Tibial artery (tissue), 4 donors: ENCODE measurements at regions not wholly inside any gene's neighbourhood (a gene's known extent, or its start where the extent isn't known, plus 50 kb on each side); places are given as distances from the start of the nearest gene placed in this dataset.

Experiments
- DNase-seq, 2 donors: peaks; one replicate each; pipeline ENCODE4 v3.0.0-alpha.2; 2019
- H3K27ac ChIP-seq, 2 donors: fragments of 200-600 bp; sonication (generic) in 1 of 2; 1 replicate in 1 of 2; 2 replicates in 1 of 2; pipeline ENCODE4 v1.5.1; 2018 to 2019; ENCODE audit warnings: mild to moderate bottlenecking in 1 of 2
- H3K27me3 ChIP-seq, 2 donors: fragments of 200-600 bp; sonication (generic) in 1 of 2; one replicate each; pipeline versions ENCODE4 v1.5.1 to v1.6.0; 2016 to 2019
- H3K36me3 ChIP-seq, 3 donors: fragments of 200-600 bp; sonication (generic) in 2 of 3; one replicate each; pipeline ENCODE4 v1.5.1; 2016 to 2019; ENCODE audit warnings: mild to moderate bottlenecking in 2 of 3
- H3K4me1 ChIP-seq, 4 donors: fragments of 200-600 bp; sonication (generic) in 2 of 4; 1 replicate in 3 of 4; 2 replicates in 1 of 4; pipeline ENCODE4 v1.5.1; 2016 to 2019
- H3K4me3 ChIP-seq, 2 donors: fragments of 200-600 bp; sonication (generic) in 1 of 2; 1 replicate in 1 of 2; 2 replicates in 1 of 2; pipeline ENCODE4 v1.5.1; 2018 to 2019; ENCODE audit warnings: mild to moderate bottlenecking in 2 of 2
- H3K9me3 ChIP-seq, 3 donors: fragments of 200-600 bp; sonication (generic) in 1 of 3; one replicate each; pipeline ENCODE4 v1.5.1; 2016 to 2019
- CTCF ChIP-seq, 2 experiments: fragments of 200-600 bp in 1 of 2; fragments of 450-650 bp in 1 of 2; IDR thresholded peaks; one replicate each; pipeline ENCODE4 v1.5.1; 2017 to 2019; ENCODE audit warnings: antibody characterized with exemption in 2 of 2, mild to moderate bottlenecking in 1 of 2, moderate library complexity in 1 of 2
- intact Hi-C: fragments of 100-400 bp; cut with DNase I; formaldehyde crosslinking; loops from one replicate; pipeline ENCODE4 v1.15.0; 2023; ENCODE audit warnings: low total_unique reads

- intact Hi-C loops, result loop anchor here (10.0 kb wide), 1 partner anchor 65 kb away; no protein-coding TSS in a partner anchor
- Histone ChIP-seq H3K27ac (no peak overlapping the region), H3K36me3 (no peaks in the 10 kb centered on the region), H3K27me3 (no peaks in the 10 kb centered on the region), H3K9me3 (no peaks in the 10 kb centered on the region), H3K4me1 (no peaks in the 10 kb centered on the region), H3K4me3 (no peak overlapping the region)
- DNase-seq, result no peak
- no peak for TF ChIP-seq CTCF (IDR thresholded peaks at IDR 0.05)
Observed at GRCh38 chr18:39329496-39330275, 1764.1 kb upstream of the CELF4 start.

GRCh38 chr18:39326772-39327171 lies 1761.2 kb upstream of the CELF4 start:
- no peaks in the 10 kb centered on the region for H3K36me3 ChIP-seq
- intact Hi-C loops, result loop anchor here (10.0 kb wide), 1 partner anchor 62 kb away; no protein-coding TSS in a partner anchor
- H3K27me3 ChIP-seq, result no peaks in the 10 kb centered on the region
- no peak overlapping the region for H3K27ac ChIP-seq
- no peaks in the 10 kb centered on the region for H3K4me1 ChIP-seq
- H3K4me3 ChIP-seq, result no peak overlapping the region
- TF ChIP-seq CTCF (IDR thresholded peaks at IDR 0.05), result no peak
- H3K9me3 ChIP-seq, result no peaks in the 10 kb centered on the region
- DNase-seq, result no peak

GRCh38 chr18:39325973-39326372 lies 1760.4 kb upstream of the CELF4 start:
- Histone ChIP-seq H3K36me3 (no peaks in the 10 kb centered on the region), H3K27me3 (no peaks in the 10 kb centered on the region), H3K4me3 (no peak overlapping the region), H3K27ac (no peak overlapping the region), H3K9me3 (no peaks in the 10 kb centered on the region), H3K4me1 (no peaks in the 10 kb centered on the region)
- TF ChIP-seq CTCF (IDR thresholded peaks at IDR 0.05), result no peak
- intact Hi-C loops, result loop anchor here (10.0 kb wide), 1 partner anchor 61 kb away; no protein-coding TSS in a partner anchor
- DNase-seq, result no peak

- H3K4me3 ChIP-seq, result no peak overlapping the region
- TF ChIP-seq CTCF (IDR thresholded peaks at IDR 0.05), result no peak
- H3K9me3 ChIP-seq, result no peaks in the 10 kb centered on the region
- intact Hi-C loops, result no loop called here
- H3K27me3 ChIP-seq, result no peaks in the 10 kb centered on the region
- H3K27ac ChIP-seq, result no peak overlapping the region
- no peak for DNase-seq
- no peaks in the 10 kb centered on the region for H3K4me1 ChIP-seq
- H3K36me3 ChIP-seq, result no peaks in the 10 kb centered on the region
Observed at GRCh38 chr18:39319141-39319540, 1753.5 kb upstream of the CELF4 start.

- H3K4me3 ChIP-seq, result no peak overlapping the region
- H3K9me3 ChIP-seq, result no peaks in the 10 kb centered on the region
- intact Hi-C loops, result no loop called here
- no peak for DNase-seq
- H3K36me3 ChIP-seq, result no peaks in the 10 kb centered on the region
- no peaks in the 10 kb centered on the region for H3K4me1 ChIP-seq
- H3K27ac ChIP-seq, result no peak overlapping the region
- TF ChIP-seq CTCF (IDR thresholded peaks at IDR 0.05), result no peak
- no peaks in the 10 kb centered on the region for H3K27me3 ChIP-seq
Observed at GRCh38 chr18:39318462-39318861, 1752.9 kb upstream of the CELF4 start.
